Neural progenitor cell (in vitro differentiated cells): ENCODE measurements at regions not wholly inside any gene's neighbourhood (a gene's known extent, or its start where the extent isn't known, plus 50 kb on each side); places are given as distances from the start of the nearest gene placed in this dataset.

Source experiments
- DNase-seq: peaks from one replicate; pipeline ENCODE4 v3.0.0-alpha.2; 2016; ENCODE audit warnings: low spot score
- H2AFZ ChIP-seq: fragments of 200-600 bp; sonication (generic); replicated peaks from 2 replicates; pipeline ENCODE4 v1.6.1; 2016; ENCODE audit warnings: antibody characterized with exemption
- H3F3A ChIP-seq: fragments of 200-600 bp; sonication (generic); 2 replicates; pipeline ENCODE4 v1.6.1; 2016; ENCODE audit warnings: antibody characterized with exemption, low read depth
- H3K27ac ChIP-seq: fragments of 200-600 bp; sonication (generic); 2 replicates; pipeline ENCODE4 v1.5.1; 2016; ENCODE audit warnings: mild to moderate bottlenecking
- H3K27me3 ChIP-seq: fragments of 200-600 bp; sonication (generic); 2 replicates; pipeline ENCODE4 v1.6.1; 2016; ENCODE audit warnings: mild to moderate bottlenecking, moderate library complexity
- H3K36me3 ChIP-seq: fragments of 200-600 bp; sonication (generic); 2 replicates; pipeline ENCODE4 v1.5.1; 2016
- H3K4me1 ChIP-seq: fragments of 200-600 bp; sonication (generic); 2 replicates; pipeline ENCODE4 v1.6.1; 2016; ENCODE audit warnings: mixed run types
- H3K4me2 ChIP-seq: fragments of 200-600 bp; sonication (generic); 2 replicates; pipeline ENCODE4 v1.6.1; 2016
- H3K4me3 ChIP-seq: fragments of 200-600 bp; sonication (generic); 2 replicates; pipeline ENCODE4 v1.5.1; 2016
- H3K79me2 ChIP-seq: fragments of 200-600 bp; sonication (generic); 2 replicates; pipeline ENCODE4 v1.6.1; 2016; ENCODE audit warnings: low read depth
- H3K9ac ChIP-seq: fragments of 200-600 bp; sonication (generic); 2 replicates; pipeline ENCODE4 v1.6.1; 2016
- H3K9me3 ChIP-seq: fragments of 200-600 bp; sonication (generic); 2 replicates; pipeline ENCODE4 v1.5.1; 2016; ENCODE audit warnings: low read depth
- H4K20me1 ChIP-seq: fragments of 200-600 bp; sonication (generic); 2 replicates; pipeline ENCODE4 v1.6.1; 2016; ENCODE audit warnings: low read depth
- H3K27ac Mint-ChIP-seq: 3 replicates; pipeline ENCODE4 v1.8.0; 2021; ENCODE audit warnings: mixed read lengths
- H3K27me3 Mint-ChIP-seq: 2 replicates; pipeline ENCODE4 v1.8.0; 2022; ENCODE audit warnings: low read depth, mild to moderate bottlenecking, inconsistent platforms, moderate library complexity, mixed read lengths; ENCODE audit not compliant: insufficient read depth
- H3K36me3 Mint-ChIP-seq: 3 replicates; pipeline ENCODE4 v1.8.0; 2021; ENCODE audit warnings: mixed read lengths
- H3K4me1 Mint-ChIP-seq: 3 replicates; pipeline ENCODE4 v1.8.0; 2021; ENCODE audit warnings: mixed read lengths
- H3K4me3 Mint-ChIP-seq: 3 replicates; pipeline ENCODE4 v1.8.0; 2021; ENCODE audit warnings: mild to moderate bottlenecking, moderate library complexity, mixed read lengths
- H3K9me3 Mint-ChIP-seq: 3 replicates; pipeline ENCODE4 v1.8.0; 2020; ENCODE audit warnings: mixed read lengths
- CTCF ChIP-seq: fragments of 200-600 bp; sonication (generic); IDR thresholded peaks from 2 replicates; pipeline ENCODE4 v1.5.1; 2017; ENCODE audit warnings: antibody characterized with exemption, mild to moderate bottlenecking
- EZH2 ChIP-seq: fragments of 200-600 bp; sonication (generic); IDR thresholded peaks from 2 replicates; pipeline ENCODE4 v1.6.1; 2017; ENCODE audit warnings: antibody characterized with exemption, mild to moderate bottlenecking, moderate library complexity
- EZH2phosphoT487 ChIP-seq: fragments of 200-600 bp; sonication (generic); IDR thresholded peaks from 2 replicates; pipeline ENCODE4 v1.6.1; 2017; ENCODE audit warnings: antibody characterized with exemption

- H3K27ac Mint-ChIP-seq = no peak overlapping the region
- Histone ChIP-seq H3K79me2 (no peaks in the 10 kb centered on the region), H2AFZ (no peak overlapping the region), H3K27ac (no peak overlapping the region), H3F3A (no peaks in the 10 kb centered on the region), H3K36me3 (peaks cover 3% of the 10 kb centered on the region), H3K4me2 (no peak overlapping the region), H3K9ac (no peak overlapping the region), H3K4me3 (no peak overlapping the region), H4K20me1 (no peaks in the 10 kb centered on the region), H3K9me3 (no peaks in the 10 kb centered on the region), H3K4me1 (no peaks in the 10 kb centered on the region), H3K27me3 (no peaks in the 10 kb centered on the region)
- TF ChIP-seq EZH2 (no peak), EZH2phosphoT487 (no peak), CTCF (no peak)
- no peaks in the 10 kb centered on the region for H3K36me3 Mint-ChIP-seq
- no peak for DNase-seq
- no peaks in the 10 kb centered on the region for H3K27me3 Mint-ChIP-seq
- H3K4me3 Mint-ChIP-seq = no peak overlapping the region
- no peaks in the 10 kb centered on the region for H3K9me3 Mint-ChIP-seq
- H3K4me1 Mint-ChIP-seq = no peaks in the 10 kb centered on the region
These were observed 361.2 kb downstream of the NPR3 start for GRCh38 chr5:33072296-33072695.

- no peaks in the 10 kb centered on the region for H3K79me2 ChIP-seq
- H4K20me1 ChIP-seq = no peaks in the 10 kb centered on the region
- no peaks in the 10 kb centered on the region for H3K27me3 ChIP-seq
- no peaks in the 10 kb centered on the region for H3K27me3 Mint-ChIP-seq
- H3F3A ChIP-seq = no peaks in the 10 kb centered on the region
- no peaks in the 10 kb centered on the region for H3K36me3 Mint-ChIP-seq
- peaks cover 3% of the 10 kb centered on the region for H3K36me3 ChIP-seq
- H3K4me3 Mint-ChIP-seq = no peak overlapping the region
- no peak overlapping the region for H3K4me2 ChIP-seq
- no peak overlapping the region for H3K27ac ChIP-seq
- no peaks in the 10 kb centered on the region for H3K4me1 ChIP-seq
- no peak overlapping the region for H3K9ac ChIP-seq
- DNase-seq = no peak
- no peak for TF ChIP-seq CTCF
- TF ChIP-seq EZH2phosphoT487 = no peak
- no peak for TF ChIP-seq EZH2
- H3K9me3 Mint-ChIP-seq = no peaks in the 10 kb centered on the region
- no peaks in the 10 kb centered on the region for H3K9me3 ChIP-seq
- H3K4me1 Mint-ChIP-seq = no peaks in the 10 kb centered on the region
- H2AFZ ChIP-seq = no peak overlapping the region
- no peak overlapping the region for H3K27ac Mint-ChIP-seq
- H3K4me3 ChIP-seq = no peak overlapping the region
These were observed 361.6 kb downstream of the NPR3 start for GRCh38 chr5:33072726-33073125.

GRCh38 chr5:33073881-33074327, 362.8 kb downstream of the NPR3 start:
- no peak overlapping the region for H2AFZ ChIP-seq
- H4K20me1 ChIP-seq = no peaks in the 10 kb centered on the region
- no peaks in the 10 kb centered on the region for H3F3A ChIP-seq
- no peak for DNase-seq
- peaks cover 3% of the 10 kb centered on the region for H3K36me3 ChIP-seq
- H3K27me3 Mint-ChIP-seq = no peaks in the 10 kb centered on the region
- H3K9me3 ChIP-seq = no peaks in the 10 kb centered on the region
- no peak for TF ChIP-seq CTCF
- no peak for TF ChIP-seq EZH2
- TF ChIP-seq EZH2phosphoT487 = no peak
- no peak overlapping the region for H3K27ac ChIP-seq
- no peaks in the 10 kb centered on the region for H3K9me3 Mint-ChIP-seq
- no peak overlapping the region for H3K4me3 Mint-ChIP-seq
- H3K4me3 ChIP-seq = no peak overlapping the region
- no peaks in the 10 kb centered on the region for H3K79me2 ChIP-seq
- no peak overlapping the region for H3K9ac ChIP-seq
- H3K4me1 ChIP-seq = no peaks in the 10 kb centered on the region
- no peak overlapping the region for H3K27ac Mint-ChIP-seq
- no peaks in the 10 kb centered on the region for H3K4me1 Mint-ChIP-seq
- no peaks in the 10 kb centered on the region for H3K27me3 ChIP-seq
- no peak overlapping the region for H3K4me2 ChIP-seq
- H3K36me3 Mint-ChIP-seq = no peaks in the 10 kb centered on the region
